Ovary (tissue), 7 donors: ENCODE measurements at regions not wholly inside any gene's neighbourhood (a gene's known extent, or its start where the extent isn't known, plus 50 kb on each side); places are given as distances from the start of the nearest gene placed in this dataset.

ENCODE experiments used
- DNase-seq, 5 donors: peaks; one replicate each; pipeline ENCODE4 v3.0.0-alpha.2; 2019 to 2020
- H3K27ac ChIP-seq, 2 donors: fragments of 200-600 bp; one replicate each; pipeline versions ENCODE4 v1.5.1 to v1.8.0; 2019 to 2022
- H3K27me3 ChIP-seq: fragments of 200-600 bp; one replicate; pipeline ENCODE4 v1.8.0; 2022
- H3K36me3 ChIP-seq: fragments of 200-600 bp; sonication (generic); one replicate; pipeline ENCODE4 v1.5.1; 2019
- H3K4me1 ChIP-seq: one replicate; pipeline ENCODE4 v1.8.1; 2013; ENCODE audit warnings: mild to moderate bottlenecking, moderate library complexity; ENCODE audit not compliant: insufficient read depth
- H3K4me3 ChIP-seq: fragments of 200-600 bp; sonication (generic); one replicate; pipeline ENCODE4 v1.5.1; 2017
- H3K9me3 ChIP-seq, 2 donors: fragments of 200-600 bp in 1 of 2; sonication (generic) in 1 of 2; one replicate each; pipeline versions ENCODE4 v1.5.1 to v1.8.1; 2013 to 2019; ENCODE audit warnings: mild to moderate bottlenecking in 1 of 2, moderate library complexity in 1 of 2
- EP300 ChIP-seq: sonication (generic); formaldehyde crosslinking; IDR thresholded peaks from one replicate; pipeline ENCODE4 v1.6.1; 2017; ENCODE audit warnings: antibody characterized with exemption
- POLR2A ChIP-seq: fragments of 450-650 bp; IDR thresholded peaks from one replicate; pipeline ENCODE4 v1.6.1; 2017; ENCODE audit warnings: antibody characterized with exemption, mild to moderate bottlenecking, moderate library complexity
- WGBS, 3 donors: extraction: QIAGEN DNeasy Blood & Tissue Kit in 1 of 3; methylation state at CpG; one replicate each; pipeline versions ENCODE4 v1.1.5 to v1.1.7; 2013 to 2017; 5-methylcytosine and 5-hydroxymethylcytosine counted together
- intact Hi-C, 4 donors: fragments of 100-400 bp; cut with DNase I; formaldehyde crosslinking; loops; one replicate each; pipeline versions ENCODE4 v1.11.0 to v1.15.1; 2022 to 2023
- TF ChIP-seq, protein P1 (sequence below), 3 donors: fragments of 450-650 bp in 2 of 3; fragments of 200-600 bp in 1 of 3; IDR thresholded peaks; one replicate each; pipeline versions ENCODE4 v1.5.1 to v1.8.0; 2016 to 2022; ENCODE audit warnings: antibody characterized with exemption in 3 of 3, mild to moderate bottlenecking in 1 of 3
- donor health status: DM: no; HTN: no; CAD: no; lungs with moderate emphysema.
- donor health status: DM: no; HTN: no; CAD: no.
- donor health status: Bipolar disorder and iron deficiency.
- donor health status: DM: no; HTN: no; CAD: no.
- donor health status: DM: yes; HTN: yes; CAD: no.

DNA sequence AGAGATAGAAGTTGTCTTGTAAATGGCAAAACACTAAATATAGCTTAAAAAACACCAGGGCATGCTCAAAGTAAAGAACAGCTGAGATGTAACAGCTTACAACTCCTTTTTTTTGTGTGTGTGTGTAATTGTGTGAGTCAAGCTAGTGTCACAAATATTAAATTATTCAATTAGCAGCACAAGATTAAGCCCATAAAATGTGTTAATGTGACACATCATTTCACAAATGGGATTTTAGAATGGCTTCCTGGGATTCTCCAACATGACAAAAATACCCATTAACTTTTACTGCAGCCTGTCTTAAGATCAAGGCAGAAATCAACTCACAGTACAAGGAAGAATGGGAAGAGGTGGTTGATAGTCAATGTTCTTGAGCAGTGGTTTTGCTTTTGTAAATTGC, 251.4 kb downstream of the KIF20B start:
- TF ChIP-seq, protein P1, sequence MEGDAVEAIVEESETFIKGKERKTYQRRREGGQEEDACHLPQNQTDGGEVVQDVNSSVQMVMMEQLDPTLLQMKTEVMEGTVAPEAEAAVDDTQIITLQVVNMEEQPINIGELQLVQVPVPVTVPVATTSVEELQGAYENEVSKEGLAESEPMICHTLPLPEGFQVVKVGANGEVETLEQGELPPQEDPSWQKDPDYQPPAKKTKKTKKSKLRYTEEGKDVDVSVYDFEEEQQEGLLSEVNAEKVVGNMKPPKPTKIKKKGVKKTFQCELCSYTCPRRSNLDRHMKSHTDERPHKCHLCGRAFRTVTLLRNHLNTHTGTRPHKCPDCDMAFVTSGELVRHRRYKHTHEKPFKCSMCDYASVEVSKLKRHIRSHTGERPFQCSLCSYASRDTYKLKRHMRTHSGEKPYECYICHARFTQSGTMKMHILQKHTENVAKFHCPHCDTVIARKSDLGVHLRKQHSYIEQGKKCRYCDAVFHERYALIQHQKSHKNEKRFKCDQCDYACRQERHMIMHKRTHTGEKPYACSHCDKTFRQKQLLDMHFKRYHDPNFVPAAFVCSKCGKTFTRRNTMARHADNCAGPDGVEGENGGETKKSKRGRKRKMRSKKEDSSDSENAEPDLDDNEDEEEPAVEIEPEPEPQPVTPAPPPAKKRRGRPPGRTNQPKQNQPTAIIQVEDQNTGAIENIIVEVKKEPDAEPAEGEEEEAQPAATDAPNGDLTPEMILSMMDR (IDR thresholded peaks at IDR 0.05) = no peak
- no peak for TF ChIP-seq EP300
- no peak for TF ChIP-seq POLR2A
- Histone ChIP-seq H3K4me1 (no peaks in the 10 kb centered on the region), H3K4me3 (no peak overlapping the region), H3K36me3 (no peaks in the 10 kb centered on the region), H3K9me3 (no peaks in the 10 kb centered on the region), H3K27me3 (no peaks in the 10 kb centered on the region), H3K27ac (no peak overlapping the region)
- intact Hi-C loops = no loop called here
- DNase-seq = no peak

DNA sequence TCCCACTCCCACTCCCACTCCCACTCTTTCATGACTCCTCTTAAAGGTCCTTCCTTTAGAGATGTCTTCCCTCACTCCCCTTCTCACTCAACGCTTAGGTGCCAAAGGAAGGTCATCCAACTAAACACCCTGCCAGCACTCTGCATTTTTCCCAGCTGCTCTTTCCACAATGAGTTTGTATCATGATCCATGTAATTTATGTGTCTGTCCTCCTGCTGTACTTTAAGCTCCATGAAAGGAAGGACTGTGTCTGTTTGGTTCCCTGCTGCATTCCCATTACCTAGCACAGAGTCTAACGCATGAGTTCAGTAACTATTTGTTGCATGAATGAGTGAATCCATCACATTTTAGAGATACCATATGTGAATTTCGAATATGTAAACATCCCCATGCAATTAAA, 252.7 kb downstream of the KIF20B start:
- Histone ChIP-seq H3K27me3 (no peaks in the 10 kb centered on the region), H3K4me1 (no peaks in the 10 kb centered on the region), H3K27ac (no peak overlapping the region), H3K9me3 (no peaks in the 10 kb centered on the region), H3K4me3 (no peak overlapping the region), H3K36me3 (no peaks in the 10 kb centered on the region)
- TF ChIP-seq POLR2A (no peak), EP300 (no peak)
- TF ChIP-seq, protein P1 (IDR thresholded peaks at IDR 0.05) = no peak
- WGBS, 3 donors = 7 to 11% (median 11%) methylated on average over 3 of the region's 3 CpGs
- no peak for DNase-seq
- intact Hi-C loops = no loop called here

DNA sequence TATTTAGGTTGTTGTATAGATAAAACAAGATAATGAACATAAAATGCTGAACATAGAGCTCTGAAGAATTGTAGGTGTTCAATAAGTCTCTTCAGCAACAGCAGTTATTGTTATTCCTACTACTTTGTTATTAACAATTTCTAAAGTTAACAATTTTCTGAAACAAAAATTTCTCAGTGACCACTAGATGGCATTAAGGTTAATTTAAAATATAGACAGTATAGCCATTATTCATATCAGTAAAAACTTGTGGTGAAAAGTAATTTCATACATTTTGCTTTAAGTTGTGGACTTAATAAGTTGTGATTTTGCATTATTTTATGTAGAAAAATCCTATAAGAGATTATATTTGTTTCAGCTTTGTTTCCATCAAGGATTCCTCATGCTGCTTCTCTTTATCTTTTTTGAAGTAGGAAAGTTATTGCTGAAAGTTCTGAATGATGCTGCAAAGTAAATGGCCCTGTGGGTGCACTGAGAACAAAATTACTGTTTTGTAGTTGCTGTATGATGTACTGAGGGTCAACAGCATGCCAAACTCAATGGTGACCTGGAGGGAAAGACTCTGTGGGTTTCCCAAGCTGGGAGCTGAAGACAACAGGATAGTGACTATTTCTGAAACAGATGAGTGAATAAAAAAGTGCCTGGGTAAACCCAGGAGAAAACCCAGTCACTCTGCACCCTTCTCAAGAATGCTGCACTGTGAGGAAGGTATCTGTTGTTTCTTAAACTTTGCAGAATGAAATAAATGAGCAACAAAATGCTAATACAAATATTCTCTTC, 253.6 kb downstream of the KIF20B start:
- intact Hi-C loops = no loop called here
- Histone ChIP-seq H3K36me3 (no peaks in the 10 kb centered on the region), H3K9me3 (no peaks in the 10 kb centered on the region), H3K27me3 (no peaks in the 10 kb centered on the region), H3K4me3 (no peak overlapping the region), H3K4me1 (no peaks in the 10 kb centered on the region), H3K27ac (no peak overlapping the region)
- TF ChIP-seq POLR2A = no peak
- no peak for TF ChIP-seq EP300
- TF ChIP-seq, protein P1 (IDR thresholded peaks at IDR 0.05) = no peak
- no peak for DNase-seq

DNA sequence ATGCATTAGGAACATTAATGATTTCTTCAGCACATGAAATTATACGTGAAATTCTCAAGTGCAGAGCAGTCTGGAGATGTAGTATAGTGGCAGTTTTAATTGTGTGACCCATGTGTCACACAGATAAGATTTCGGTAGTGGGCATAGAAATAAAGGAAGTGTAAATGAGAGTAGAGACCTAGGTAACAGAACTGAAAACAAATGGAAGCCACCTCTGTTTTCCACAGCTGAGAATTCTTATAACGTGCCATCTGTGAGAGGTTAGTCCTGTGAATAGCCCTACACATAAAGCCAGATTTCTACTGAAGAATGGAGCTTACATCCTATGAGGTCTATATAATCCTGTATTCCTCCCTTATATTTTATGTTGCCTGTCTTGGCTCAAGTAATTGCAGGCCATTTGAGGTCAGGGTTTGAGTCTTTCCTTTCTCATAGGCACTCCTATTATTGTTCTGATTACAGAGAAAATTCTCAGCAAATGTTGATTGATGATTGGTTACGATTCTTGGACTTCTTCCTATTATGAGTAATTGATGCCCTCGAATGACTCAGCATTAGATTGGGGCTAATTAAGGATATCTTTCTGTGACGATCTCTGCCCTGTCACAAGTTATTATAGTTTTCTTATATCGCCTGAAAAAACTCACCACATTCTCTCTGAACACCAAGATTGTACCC, 258.2 kb downstream of the KIF20B start:
- no peaks in the 10 kb centered on the region for H3K27me3 ChIP-seq
- intact Hi-C loops = no loop called here
- 58 to 68% (median 59%) methylated on average over 7 of the region's 7 CpGs for WGBS, 3 donors
- no peaks in the 10 kb centered on the region for H3K4me1 ChIP-seq
- no peaks in the 10 kb centered on the region for H3K36me3 ChIP-seq
- TF ChIP-seq, protein P1 (IDR thresholded peaks at IDR 0.05) = no peak
- TF ChIP-seq EP300 (no peak), POLR2A (no peak)
- H3K27ac ChIP-seq = no peak overlapping the region
- H3K9me3 ChIP-seq = no peaks in the 10 kb centered on the region
- no peak overlapping the region for H3K4me3 ChIP-seq
- DNase-seq = no peak
